A549 (cell line): ENCODE measurements at regions not wholly inside any gene's neighbourhood (a gene's known extent, or its start where the extent isn't known, plus 50 kb on each side); places are given as distances from the start of the nearest gene placed in this dataset.

Source experiments
- ATAC-seq, 2 experiments: fragments of 200-7000 bp in 1 of 2; fragments of >200 bp in 1 of 2; cut with Nextera tagmentation in 1 of 2; cut with Tn5 transposase in 1 of 2; 3 replicates each; pipeline versions ENCODE4 v1.8.0 to v1.9.1; 2018 to 2020; ENCODE audit warnings: mild to moderate bottlenecking in 1 of 2, moderate library complexity in 1 of 2
- CTCF ChIA-PET: fragments of 300-600 bp; sonication (Branson Sonifier 250); formaldehyde crosslinking; extraction: SDS; loops from one replicate; lab custom pipeline; 2021; ENCODE audit warnings: antibody characterized with exemption, inconsistent platforms; lab: Yijun Ruan, JAX
- POLR2A ChIA-PET: fragments of 350-600 bp; formaldehyde crosslinking; extraction: SDS; loops from one replicate; lab custom pipeline; 2021; ENCODE audit warnings: antibody characterized with exemption, inconsistent platforms; lab: Yijun Ruan, JAX
- DNase-seq, 2 experiments: peaks; one replicate each; pipeline versions ENCODE4 v3.0.0 to v3.0.0-alpha.2; 2011 to 2016; ENCODE audit warnings: low read depth in 1 of 2, low spot score in 1 of 2
- FAIRE-seq: peaks from 2 replicates; lab custom pipeline; 2011; peaks lifted over from hg19 to GRCh38; lab: Jason Lieb, UNC
- H3K27ac ChIP-seq, 2 experiments: fragments of >200 bp; sonication (Bioruptor Twin); formaldehyde crosslinking; 3 replicates each; pipeline ENCODE4 v1.5.1; 2016 to 2017
- H3K4me1 ChIP-seq: fragments of >200 bp; sonication (Bioruptor Twin); formaldehyde crosslinking; 3 replicates; pipeline ENCODE4 v1.6.1; 2016
- H3K4me2 ChIP-seq: fragments of >200 bp; sonication (Bioruptor Twin); formaldehyde crosslinking; 3 replicates; pipeline ENCODE4 v1.6.1; 2016
- H3K4me3 ChIP-seq: fragments of >200 bp; sonication (Bioruptor Twin); formaldehyde crosslinking; 3 replicates; pipeline ENCODE4 v1.5.1; 2016
- H3K9me3 ChIP-seq: fragments of >200 bp; sonication (Bioruptor Twin); formaldehyde crosslinking; 3 replicates; pipeline ENCODE4 v1.6.1; 2016
- CEBPB ChIP-seq, 2 experiments: fragments of >200 bp in 1 of 2; sonication (Bioruptor Twin) in 1 of 2; formaldehyde crosslinking in 1 of 2; IDR thresholded peaks; 2 replicates each; pipeline ENCODE4 v1.6.1; 2012 to 2016
- CHD4 ChIP-seq: fragments of 200-600 bp; sonication (generic); IDR thresholded peaks from 2 replicates; pipeline ENCODE4 v1.6.1; 2016; ENCODE audit warnings: antibody characterized with exemption, mild to moderate bottlenecking, borderline replicate concordance
- EHF ChIP-seq: fragments of 250-450 bp; sonication (Bioruptor Pico); IDR thresholded peaks from 2 replicates; pipeline ENCODE4 v1.5.0; 2020; ENCODE audit warnings: mild to moderate bottlenecking
- EHMT2 ChIP-seq: fragments of 200-600 bp; sonication (generic); IDR thresholded peaks from 2 replicates; pipeline ENCODE4 v1.6.1; 2016; ENCODE audit warnings: antibody characterized with exemption, low read depth, mild to moderate bottlenecking, moderate library complexity
- ESRRA ChIP-seq: fragments of 150-350 bp; IDR thresholded peaks from 2 replicates; pipeline ENCODE4 v1.6.1; 2014; ENCODE audit warnings: mild to moderate bottlenecking, low read length, borderline replicate concordance
- GATA3 ChIP-seq: IDR thresholded peaks from 2 replicates; pipeline ENCODE4 v1.6.1; 2012; ENCODE audit warnings: borderline replicate concordance
- HEYL ChIP-seq: fragments of 250-450 bp; sonication (Bioruptor Pico); IDR thresholded peaks from 2 replicates; pipeline ENCODE4 v1.8.0; 2021; ENCODE audit warnings: mild to moderate bottlenecking, moderate library complexity
- HOXB5 ChIP-seq: fragments of 250-450 bp; sonication (Bioruptor Pico); IDR thresholded peaks from 2 replicates; pipeline ENCODE4 v1.5.0; 2020; ENCODE audit warnings: mild to moderate bottlenecking, moderate library complexity
- MAFK ChIP-seq: fragments of 450-650 bp; IDR thresholded peaks from 2 replicates; pipeline ENCODE4 v1.6.1; 2014; ENCODE audit not compliant: partially characterized antibody
- MYC ChIP-seq: IDR thresholded peaks from 2 replicates; pipeline ENCODE4 v1.6.1; 2012; ENCODE audit warnings: mild to moderate bottlenecking, inconsistent platforms, low read length, improper control_type of control experiment, borderline replicate concordance
- NFE2L2 ChIP-seq: fragments of 150-350 bp; conservative IDR thresholded peaks from 2 replicates; pipeline ENCODE4 v1.6.1; 2014; ENCODE audit warnings: low read length
- NR3C1 ChIP-seq: fragments of >200 bp; sonication (Bioruptor Twin); formaldehyde crosslinking; IDR thresholded peaks from 3 replicates; pipeline ENCODE4 v1.6.1; 2017
- PHF8 ChIP-seq: fragments of 200-600 bp; sonication (generic); IDR thresholded peaks from 2 replicates; pipeline ENCODE4 v1.6.1; 2016; ENCODE audit warnings: low read depth, mild to moderate bottlenecking, antibody characterized with exemption, moderate library complexity, borderline replicate concordance
- POLR2A ChIP-seq: IDR thresholded peaks from 2 replicates; pipeline ENCODE4 v1.6.1; 2012; ENCODE audit warnings: mild to moderate bottlenecking, low read length
- POLR2AphosphoS2 ChIP-seq: conservative IDR thresholded peaks from 2 replicates; pipeline ENCODE4 v1.6.1; 2012; ENCODE audit warnings: low read length, improper control_type of control experiment, inconsistent platforms
- TFCP2L1 ChIP-seq: fragments of 250-450 bp; sonication (Bioruptor Pico); IDR thresholded peaks from 2 replicates; pipeline ENCODE4 v1.5.0; 2021; ENCODE audit warnings: mild to moderate bottlenecking
- ZC3H11A ChIP-seq: fragments of 450-650 bp; IDR thresholded peaks from 2 replicates; pipeline ENCODE4 v1.6.1; 2014; ENCODE audit warnings: antibody characterized with exemption, mild to moderate bottlenecking
- ZNF302 ChIP-seq: fragments of 250-450 bp; sonication (Bioruptor Pico); IDR thresholded peaks from 2 replicates; pipeline ENCODE4 v1.9.0; 2021; ENCODE audit warnings: inconsistent platforms, mild to moderate bottlenecking, moderate library complexity
- ZSCAN20 ChIP-seq: fragments of 250-450 bp; sonication (Bioruptor Pico); IDR thresholded peaks from 2 replicates; pipeline ENCODE4 v1.8.0; 2022; ENCODE audit warnings: mild to moderate bottlenecking, moderate library complexity
- WGBS: methylation state at CpG from one replicate; pipeline ENCODE4 v1.1.6; 2017; ENCODE audit errors: missing lambda C conversion rate; 5-methylcytosine and 5-hydroxymethylcytosine counted together
- TF ChIP-seq, protein P1 (sequence below): fragments of 200-600 bp; sonication (generic); IDR thresholded peaks from 2 replicates; pipeline ENCODE4 v1.6.1; 2016; ENCODE audit warnings: antibody characterized with exemption, mild to moderate bottlenecking, moderate library complexity

DNA sequence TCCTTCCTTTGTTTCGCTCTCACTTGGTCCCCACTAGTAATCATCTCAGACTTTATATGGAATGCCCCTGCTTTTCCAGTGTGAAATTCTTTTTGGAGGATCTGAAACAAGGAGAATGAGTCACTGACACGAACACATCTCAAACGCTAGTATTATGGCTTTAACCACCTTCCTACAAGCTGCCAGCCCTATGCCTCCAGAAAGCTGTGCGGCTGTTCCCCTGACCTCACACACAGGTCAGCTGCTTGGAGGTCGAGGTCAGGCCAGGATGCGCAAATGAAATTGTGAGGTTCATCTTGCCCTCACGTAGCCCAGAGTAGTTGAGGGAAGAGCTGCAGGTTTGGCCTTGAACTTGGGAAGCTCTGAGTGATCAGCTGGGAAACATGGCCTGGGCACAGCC, 449.8 kb downstream of the FGF9 start:
- no peak overlapping the region for H3K4me3 ChIP-seq
- CTCF ChIA-PET, result no interaction called here
- no peak for DNase-seq
- ATAC-seq, result no peak
- FAIRE-seq, result no peak
- no peak overlapping the region for H3K27ac ChIP-seq
- H3K9me3 ChIP-seq, result no peaks in the 10 kb centered on the region
- H3K4me2 ChIP-seq, result no peak overlapping the region
- WGBS, result 42% methylated on average over 7 of the region's 7 CpGs
- TF ChIP-seq ZNF302, result no peak
- no peak for TF ChIP-seq CHD4
- TF ChIP-seq PHF8, result no peak
- TF ChIP-seq, protein P1, sequence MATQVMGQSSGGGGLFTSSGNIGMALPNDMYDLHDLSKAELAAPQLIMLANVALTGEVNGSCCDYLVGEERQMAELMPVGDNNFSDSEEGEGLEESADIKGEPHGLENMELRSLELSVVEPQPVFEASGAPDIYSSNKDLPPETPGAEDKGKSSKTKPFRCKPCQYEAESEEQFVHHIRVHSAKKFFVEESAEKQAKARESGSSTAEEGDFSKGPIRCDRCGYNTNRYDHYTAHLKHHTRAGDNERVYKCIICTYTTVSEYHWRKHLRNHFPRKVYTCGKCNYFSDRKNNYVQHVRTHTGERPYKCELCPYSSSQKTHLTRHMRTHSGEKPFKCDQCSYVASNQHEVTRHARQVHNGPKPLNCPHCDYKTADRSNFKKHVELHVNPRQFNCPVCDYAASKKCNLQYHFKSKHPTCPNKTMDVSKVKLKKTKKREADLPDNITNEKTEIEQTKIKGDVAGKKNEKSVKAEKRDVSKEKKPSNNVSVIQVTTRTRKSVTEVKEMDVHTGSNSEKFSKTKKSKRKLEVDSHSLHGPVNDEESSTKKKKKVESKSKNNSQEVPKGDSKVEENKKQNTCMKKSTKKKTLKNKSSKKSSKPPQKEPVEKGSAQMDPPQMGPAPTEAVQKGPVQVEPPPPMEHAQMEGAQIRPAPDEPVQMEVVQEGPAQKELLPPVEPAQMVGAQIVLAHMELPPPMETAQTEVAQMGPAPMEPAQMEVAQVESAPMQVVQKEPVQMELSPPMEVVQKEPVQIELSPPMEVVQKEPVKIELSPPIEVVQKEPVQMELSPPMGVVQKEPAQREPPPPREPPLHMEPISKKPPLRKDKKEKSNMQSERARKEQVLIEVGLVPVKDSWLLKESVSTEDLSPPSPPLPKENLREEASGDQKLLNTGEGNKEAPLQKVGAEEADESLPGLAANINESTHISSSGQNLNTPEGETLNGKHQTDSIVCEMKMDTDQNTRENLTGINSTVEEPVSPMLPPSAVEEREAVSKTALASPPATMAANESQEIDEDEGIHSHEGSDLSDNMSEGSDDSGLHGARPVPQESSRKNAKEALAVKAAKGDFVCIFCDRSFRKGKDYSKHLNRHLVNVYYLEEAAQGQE, result no peak
- TF ChIP-seq ZC3H11A, result no peak
- no peak for TF ChIP-seq EHF
- no peak for TF ChIP-seq CEBPB (IDR thresholded peaks at IDR 0.05)
- TF ChIP-seq GATA3, result no peak
- TF ChIP-seq TFCP2L1 (CRISPR knock-in tag), result no peak
- TF ChIP-seq MYC, result no peak
- no peak for TF ChIP-seq EHMT2
- no peak for TF ChIP-seq MAFK
- TF ChIP-seq, all 56 proteins: peak for 0
- POLR2A ChIA-PET, result no interaction called here
- no peaks in the 10 kb centered on the region for H3K4me1 ChIP-seq

DNA sequence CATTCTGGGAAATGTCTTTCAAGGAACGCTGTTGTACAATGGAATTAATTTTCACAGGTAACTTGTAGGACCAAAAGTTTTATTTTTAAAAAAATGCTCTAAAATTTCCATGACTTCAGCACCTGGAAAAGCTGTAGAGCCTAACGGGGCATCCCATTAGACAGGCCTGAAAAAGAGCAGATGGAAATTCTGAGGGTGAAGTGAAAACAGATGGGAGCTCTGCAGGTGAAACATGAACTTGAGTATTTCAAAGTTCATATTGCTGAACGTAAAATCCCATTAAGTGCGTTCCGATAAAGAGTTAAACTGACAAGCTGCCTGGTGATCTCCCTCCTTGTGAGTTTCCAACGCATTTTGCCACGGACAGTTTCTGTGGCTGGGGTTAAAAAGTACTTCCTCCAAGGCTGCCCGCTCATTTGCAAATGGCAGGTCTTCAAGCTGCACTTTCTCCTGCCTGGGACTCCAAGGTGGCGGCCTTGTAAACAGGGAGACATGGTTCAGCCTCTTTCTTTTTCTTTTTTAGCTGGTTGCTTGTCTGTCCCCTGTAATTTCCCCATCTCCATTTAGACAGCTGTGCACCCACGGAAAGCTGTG, 450.4 kb downstream of the FGF9 start:
- ChIA-PET CTCF (no interaction called here), POLR2A (no interaction called here)
- 43% methylated on average over 10 of the region's 10 CpGs for WGBS
- no peak overlapping the region for H3K4me3 ChIP-seq
- DNase-seq (no peak), ATAC-seq (no peak), FAIRE-seq (no peak)
- no peak overlapping the region for H3K4me2 ChIP-seq
- no peak overlapping the region for H3K27ac ChIP-seq
- no peaks in the 10 kb centered on the region for H3K4me1 ChIP-seq
- H3K9me3 ChIP-seq, result no peaks in the 10 kb centered on the region
- TF ChIP-seq NFE2L2 (no peak), ESRRA (no peak), NR3C1 (no peak), HOXB5 (CRISPR knock-in tag) (no peak), TFCP2L1 (CRISPR knock-in tag) (no peak)

DNA sequence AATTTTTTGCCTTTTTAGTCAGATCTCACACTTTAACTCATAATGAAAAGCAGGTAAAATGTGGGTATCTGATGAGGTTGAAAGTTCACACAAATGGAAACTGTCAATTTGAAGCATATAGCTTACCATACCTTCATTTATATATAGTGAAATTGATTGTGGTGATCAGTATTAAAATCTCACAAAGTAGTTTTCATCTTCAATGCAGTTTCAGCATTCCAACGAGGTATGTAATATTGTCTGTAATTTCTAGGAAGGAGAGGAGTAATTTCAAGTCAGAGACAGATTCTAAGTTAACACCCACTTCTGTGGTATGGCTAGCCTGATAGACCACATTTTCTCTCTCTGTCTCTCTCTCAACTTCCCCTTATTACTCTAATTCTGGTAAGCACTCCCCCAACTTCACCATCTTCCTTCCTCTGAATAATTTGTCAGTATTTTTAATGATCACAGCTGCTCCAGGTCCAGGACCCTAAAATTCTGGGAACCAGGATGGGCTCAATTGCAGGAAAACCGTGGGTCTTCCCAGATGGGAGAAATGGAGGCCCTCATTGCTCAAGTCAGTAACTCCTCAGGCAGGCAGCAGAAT, 455.7 kb downstream of the FGF9 start:
- FAIRE-seq (no peak), DNase-seq (no peak), ATAC-seq (no peak)
- no peak overlapping the region for H3K27ac ChIP-seq
- H3K4me2 ChIP-seq, result no peak overlapping the region
- POLR2A ChIA-PET, result no interaction called here
- CTCF ChIA-PET, result no interaction called here
- H3K4me1 ChIP-seq, result no peaks in the 10 kb centered on the region
- no peak overlapping the region for H3K4me3 ChIP-seq
- H3K9me3 ChIP-seq, result no peaks in the 10 kb centered on the region
- 0% methylated on average over 2 of the region's 2 CpGs for WGBS
- no peak for TF ChIP-seq POLR2A
- no peak for TF ChIP-seq CEBPB (IDR thresholded peaks at IDR 0.05)
- TF ChIP-seq POLR2AphosphoS2, result no peak
- TF ChIP-seq HEYL, result no peak
- TF ChIP-seq ZSCAN20 (CRISPR knock-in tag), result no peak
